Coronary artery (tissue), 2 donors: ENCODE measurements at regions not wholly inside any gene's neighbourhood (a gene's known extent, or its start where the extent isn't known, plus 50 kb on each side); places are given as distances from the start of the nearest gene placed in this dataset.

ENCODE experiments used
- DNase-seq: peaks from one replicate; pipeline ENCODE4 v3.0.0-alpha.2; 2017; ENCODE audit warnings: low spot score
- H3K27ac ChIP-seq, 2 donors: fragments of 200-600 bp; sonication (generic); one replicate each; pipeline ENCODE4 v1.5.1; 2016 to 2019
- H3K4me3 ChIP-seq: fragments of 200-600 bp; sonication (generic); 2 replicates; pipeline ENCODE4 v1.5.1; 2016; ENCODE audit warnings: mild to moderate bottlenecking, moderate library complexity
- CTCF ChIP-seq: fragments of 200-600 bp; sonication (generic); IDR thresholded peaks from one replicate; pipeline ENCODE4 v1.5.1; 2019; ENCODE audit warnings: antibody characterized with exemption

DNA sequence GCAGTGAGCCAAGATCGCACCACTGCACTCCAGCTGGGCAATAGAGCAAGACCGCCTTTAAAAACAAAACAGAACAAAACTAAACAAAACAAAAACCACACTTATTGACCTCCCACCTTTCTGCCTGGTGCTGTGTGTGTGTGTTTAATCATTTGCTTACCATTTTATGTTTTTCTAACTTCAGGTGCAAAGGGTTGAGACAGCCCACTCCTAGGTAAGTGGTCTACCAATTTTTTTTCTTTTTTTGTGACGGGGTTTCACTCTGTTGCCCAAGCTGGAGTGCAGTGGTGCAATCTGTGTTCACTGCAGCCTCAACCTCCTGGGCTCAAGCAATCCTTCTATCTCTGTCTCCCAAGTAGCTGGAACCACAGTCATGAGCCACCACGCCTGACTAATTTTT lies 65.8 kb downstream of the SALL1 start:
- DNase-seq = no peak
- TF ChIP-seq CTCF = no peak
- H3K4me3 ChIP-seq = no peak overlapping the region
- no peak overlapping the region for H3K27ac ChIP-seq

DNA sequence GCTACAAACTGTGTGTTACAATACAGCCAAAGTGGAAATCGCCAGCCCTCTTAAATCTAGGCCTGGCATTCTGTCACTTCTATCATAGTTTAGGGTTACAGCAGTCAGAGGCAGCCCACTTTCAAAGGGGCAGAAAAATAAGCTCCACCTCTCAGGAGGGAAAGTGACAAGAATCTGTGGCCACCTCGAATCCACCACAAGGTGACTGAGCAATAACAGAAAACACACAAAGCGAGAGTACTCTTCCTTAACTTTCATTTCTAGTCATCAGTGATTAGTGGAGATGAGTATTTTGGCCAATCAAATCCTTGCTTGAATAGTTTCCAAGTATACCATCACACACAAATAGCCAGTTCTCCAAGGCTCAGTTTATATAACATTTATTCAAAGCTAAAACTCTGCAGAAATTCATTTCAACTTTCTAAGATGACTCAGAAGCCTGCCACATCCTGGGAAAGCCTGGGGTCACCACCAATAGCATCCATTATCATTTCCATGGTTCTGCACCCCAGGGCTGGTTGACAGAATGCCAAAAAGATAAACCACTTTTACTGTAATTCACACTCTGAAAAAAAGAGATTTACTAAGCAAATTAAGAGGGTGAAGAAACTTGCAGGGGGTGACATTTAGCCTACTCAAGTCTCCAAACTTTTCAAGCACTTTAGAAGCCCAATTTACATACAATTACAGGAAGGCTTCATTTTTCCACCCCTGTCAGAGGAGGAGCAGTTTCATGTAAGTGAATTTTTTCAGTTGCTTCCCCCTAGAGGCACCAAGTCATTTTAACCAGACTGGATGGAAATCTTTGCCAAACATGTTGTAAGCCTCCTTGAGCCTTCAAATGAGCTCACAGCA lies 66.8 kb downstream of the SALL1 start:
- no peak overlapping the region for H3K4me3 ChIP-seq
- no peak for TF ChIP-seq CTCF
- H3K27ac ChIP-seq = no peak overlapping the region
- no peak for DNase-seq

DNA sequence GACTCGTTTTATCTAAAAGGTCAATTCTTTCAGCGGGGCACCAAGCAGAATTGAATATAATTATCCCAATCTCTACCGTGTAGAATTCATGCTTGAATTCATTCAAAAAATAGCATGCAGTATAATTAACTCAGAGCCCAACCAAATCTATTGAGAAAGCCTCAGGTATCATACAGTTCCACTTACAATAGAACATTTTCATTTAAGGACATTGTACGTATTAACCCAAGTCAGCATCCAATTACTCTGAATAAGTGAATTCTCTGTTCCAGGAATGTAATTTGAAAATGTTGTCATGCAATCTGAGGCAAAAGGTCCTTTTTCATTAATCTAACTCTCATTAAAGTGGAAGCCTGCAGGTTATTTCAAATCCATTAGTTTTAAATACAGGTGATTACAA lies 78.5 kb downstream of the SALL1 start:
- H3K27ac ChIP-seq = no peak overlapping the region
- no peak overlapping the region for H3K4me3 ChIP-seq
- no peak for DNase-seq
- TF ChIP-seq CTCF = no peak

DNA sequence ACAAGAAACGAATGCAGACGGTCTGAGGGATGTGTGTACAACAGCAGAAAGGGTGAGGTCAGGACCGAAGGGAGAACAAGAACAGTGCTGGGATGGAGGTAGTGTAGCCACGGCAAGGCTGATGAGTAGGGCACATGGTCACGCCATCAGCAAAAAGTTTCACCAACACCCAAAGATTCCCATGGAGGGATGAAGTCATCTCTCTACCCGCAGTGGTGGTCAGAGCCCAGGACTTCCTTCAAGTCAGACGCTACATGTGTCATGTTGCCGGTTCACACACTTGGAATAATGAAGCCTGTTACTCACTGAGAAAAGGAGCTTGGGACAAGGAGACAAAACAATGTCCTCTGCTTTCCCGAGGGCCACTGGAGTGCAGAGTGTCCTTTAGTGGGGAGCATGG lies 79.7 kb downstream of the SALL1 start:
- Histone ChIP-seq H3K27ac (no peak overlapping the region), H3K4me3 (no peak overlapping the region)
- DNase-seq = no peak
- no peak for TF ChIP-seq CTCF

- H3K4me3 ChIP-seq = no peak overlapping the region
- H3K27ac ChIP-seq = no peak overlapping the region
- no peak for DNase-seq
- TF ChIP-seq CTCF = no peak
Measured at GRCh38 chr16:51067352-51067751, 83.7 kb downstream of the SALL1 start.

GRCh38 chr16:51062039-51062438 lies 89.0 kb downstream of the SALL1 start:
- Histone ChIP-seq H3K4me3 (no peak overlapping the region), H3K27ac (no peak overlapping the region)
- DNase-seq = no peak
- no peak for TF ChIP-seq CTCF

DNA sequence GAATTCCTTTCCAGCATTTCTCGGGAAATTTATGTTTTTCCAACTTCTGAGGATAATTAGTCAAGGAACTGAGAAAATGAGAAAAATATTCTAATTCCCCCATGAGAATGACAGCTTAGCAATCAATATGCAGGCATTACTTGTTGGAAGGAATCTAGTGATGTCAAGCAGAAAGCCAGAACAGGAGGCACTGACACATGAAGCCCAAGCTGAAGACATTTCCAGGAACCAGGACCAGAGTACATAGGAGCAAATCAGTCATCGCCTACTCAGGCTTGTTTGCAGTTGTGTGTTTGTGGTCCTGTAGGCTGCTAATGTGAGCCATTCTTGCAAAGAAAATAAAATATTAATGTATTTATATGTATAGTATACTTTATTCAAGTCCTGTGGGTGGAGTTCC lies 89.7 kb downstream of the SALL1 start:
- no peak overlapping the region for H3K27ac ChIP-seq
- TF ChIP-seq CTCF = no peak
- no peak for DNase-seq
- H3K4me3 ChIP-seq = no peak overlapping the region
